ENCODE measurements at regions not wholly inside any gene's neighbourhood (a gene's known extent, or its start where the extent isn't known, plus 50 kb on each side); places are given as distances from the start of the nearest gene placed in this dataset.

DNA sequence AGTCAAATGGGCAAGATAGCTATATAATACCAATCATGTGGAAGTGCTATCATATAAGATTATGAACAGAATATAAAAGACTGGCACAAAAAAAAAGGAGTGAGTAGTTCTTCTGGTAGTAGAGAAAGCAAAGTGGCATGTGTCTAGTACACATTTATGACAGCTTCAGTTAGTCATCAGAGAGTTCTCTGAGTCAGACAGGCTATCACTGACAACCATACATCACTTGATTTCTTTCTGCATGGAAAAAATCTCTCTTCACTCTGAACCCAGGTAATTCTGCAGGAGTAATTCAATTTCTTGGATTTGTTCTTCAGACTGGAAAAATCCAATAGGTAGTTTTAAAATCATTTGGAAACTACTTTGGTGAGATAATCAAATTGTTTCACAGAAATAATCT is 286.8 kb upstream of the ANO3 start:
- no peak for TF ChIP-seq EZH2phosphoT487 (IDR thresholded peaks at IDR 0.05; ENCODE audit: borderline replicate concordance, low read depth, low read length)
- no peak for TF ChIP-seq CTCF (conservative IDR thresholded peaks at IDR 0.05; ENCODE audit: low read length)
- H2AFZ ChIP-seq (ENCODE audit: low read length), result no peak overlapping the region
- no peaks in the 10 kb centered on the region for H3K9me3 ChIP-seq (ENCODE audit: low read length)
- H3K36me3 ChIP-seq (ENCODE audit: insufficient read depth, low read length), result no peaks in the 10 kb centered on the region
- H3K4me2 ChIP-seq (ENCODE audit: low read length), result no peak overlapping the region
- intact Hi-C loops (cut with micrococcal nuclease; ENCODE audit: unreplicated experiment), result no loop called here
- H3K79me2 ChIP-seq (ENCODE audit: insufficient read depth, low read depth, low read length), result no peaks in the 10 kb centered on the region
- ChIA-PET CTCF (ENCODE audit: unreplicated experiment) (no interaction called here), POLR2A (interaction anchor here (0.6 to 3.3 kb wide), 9 partner anchors 10 to 170 kb away, joined by 3 to 19 read pairs (median 4); no protein-coding TSS in a partner anchor)
- H3K4me1 ChIP-seq (ENCODE audit: insufficient read depth, low read length, poor library complexity, severe bottlenecking), result peaks cover 10% of the 10 kb centered on the region
- H3K9me2 ChIP-seq (ENCODE audit: insufficient read depth, low read length), result no peaks in the 10 kb centered on the region
- H3K27ac ChIP-seq (ENCODE audit: low read depth, low read length, poor library complexity, severe bottlenecking), result no peak overlapping the region
- no TSS peak for BruUV-seq (replicated peaks)
- no peak overlapping the region for H3K4me3 ChIP-seq (ENCODE audit: low read depth, low read length, poor library complexity, severe bottlenecking)
- no peak for DNase-seq (ENCODE audit: low spot score)
- no peaks in the 10 kb centered on the region for H4K20me1 ChIP-seq (ENCODE audit: insufficient read depth, low read length)

GRCh38 chr11:26048271-26048670 is 283.7 kb upstream of the ANO3 start:
- Histone ChIP-seq H2AFZ (ENCODE audit: low read length) (0 out of 2 replicates have a peak overlapping the region, but pooled peaks have one; percentile 13), H3K4me1 (ENCODE audit: insufficient read depth, low read length, poor library complexity, severe bottlenecking) (peaks cover 9% of the 10 kb centered on the region), H3K4me3 (ENCODE audit: low read depth, low read length, poor library complexity, severe bottlenecking) (no peak overlapping the region), H3K4me2 (ENCODE audit: low read length) (no peak overlapping the region), H3K9me3 (ENCODE audit: low read length) (no peaks in the 10 kb centered on the region), H4K20me1 (ENCODE audit: insufficient read depth, low read length) (no peaks in the 10 kb centered on the region), H3K9me2 (ENCODE audit: insufficient read depth, low read length) (no peaks in the 10 kb centered on the region), H3K79me2 (ENCODE audit: insufficient read depth, low read depth, low read length) (no peaks in the 10 kb centered on the region), H3K36me3 (ENCODE audit: insufficient read depth, low read length) (no peaks in the 10 kb centered on the region), H3K27ac (ENCODE audit: low read depth, low read length, poor library complexity, severe bottlenecking) (no peak overlapping the region)
- BruUV-seq (replicated peaks), result no TSS peak
- intact Hi-C loops (cut with micrococcal nuclease; ENCODE audit: unreplicated experiment), result no loop called here
- CTCF ChIA-PET (ENCODE audit: unreplicated experiment), result no interaction called here
- POLR2A ChIA-PET, result interaction anchor here (0.7 to 2.5 kb wide), 8 partner anchors 10 to 74 kb away, joined by 3 to 8 read pairs (median 4); no protein-coding TSS in a partner anchor
- TF ChIP-seq EZH2phosphoT487 (IDR thresholded peaks at IDR 0.05; ENCODE audit: borderline replicate concordance, low read depth, low read length) (no peak), CTCF (conservative IDR thresholded peaks at IDR 0.05; ENCODE audit: low read length) (no peak)
- no peak for DNase-seq (ENCODE audit: low spot score)

- intact Hi-C loops (cut with micrococcal nuclease; ENCODE audit: unreplicated experiment), result no loop called here
- no peak overlapping the region for H3K4me3 ChIP-seq (ENCODE audit: low read depth, low read length, poor library complexity, severe bottlenecking)
- no peaks in the 10 kb centered on the region for H3K9me3 ChIP-seq (ENCODE audit: low read length)
- H3K4me2 ChIP-seq (ENCODE audit: low read length), result no peak overlapping the region
- TF ChIP-seq CTCF (conservative IDR thresholded peaks at IDR 0.05; ENCODE audit: low read length) (no peak), EZH2phosphoT487 (IDR thresholded peaks at IDR 0.05; ENCODE audit: borderline replicate concordance, low read depth, low read length) (no peak)
- DNase-seq (ENCODE audit: low spot score), result no peak
- POLR2A ChIA-PET, result interaction anchor here (1.0 to 5.0 kb wide), 8 partner anchors 9 to 58 kb away, joined by 3 to 28 read pairs (median 8); no protein-coding TSS in a partner anchor
- H3K79me2 ChIP-seq (ENCODE audit: insufficient read depth, low read depth, low read length), result no peaks in the 10 kb centered on the region
- H3K4me1 ChIP-seq (ENCODE audit: insufficient read depth, low read length, poor library complexity, severe bottlenecking), result no peaks in the 10 kb centered on the region
- CTCF ChIA-PET (ENCODE audit: unreplicated experiment), result no interaction called here
- H3K27ac ChIP-seq (ENCODE audit: low read depth, low read length, poor library complexity, severe bottlenecking), result no peak overlapping the region
- H3K36me3 ChIP-seq (ENCODE audit: insufficient read depth, low read length), result no peaks in the 10 kb centered on the region
- no peaks in the 10 kb centered on the region for H4K20me1 ChIP-seq (ENCODE audit: insufficient read depth, low read length)
- H2AFZ ChIP-seq (ENCODE audit: low read length), result peak overlapping the region; percentile 27; the same call in 1 of the 2 replicates
- H3K9me2 ChIP-seq (ENCODE audit: insufficient read depth, low read length), result no peaks in the 10 kb centered on the region
- no TSS peak for BruUV-seq (replicated peaks)
Measured at GRCh38 chr11:26053966-26054365, 278.0 kb upstream of the ANO3 start.
